ENCODE measurements at regions not wholly inside any gene's neighbourhood (a gene's known extent, or its start where the extent isn't known, plus 50 kb on each side); places are given as distances from the start of the nearest gene placed in this dataset.

- no peak for TF ChIP-seq CBX8 (IDR thresholded peaks at IDR 0.05)
- no peak for TF ChIP-seq CTCF (IDR thresholded peaks at IDR 0.05)
- TF ChIP-seq EP300 (IDR thresholded peaks at IDR 0.05): no peak
- no peak for TF ChIP-seq SREBF2 (IDR thresholded peaks at IDR 0.05)
These were observed 175.9 kb upstream of the SGK1 start for GRCh38 chr6:134493789-134494188.
